ENCODE measurements at regions not wholly inside any gene's neighbourhood (a gene's known extent, or its start where the extent isn't known, plus 50 kb on each side); places are given as distances from the start of the nearest gene placed in this dataset.

DNA sequence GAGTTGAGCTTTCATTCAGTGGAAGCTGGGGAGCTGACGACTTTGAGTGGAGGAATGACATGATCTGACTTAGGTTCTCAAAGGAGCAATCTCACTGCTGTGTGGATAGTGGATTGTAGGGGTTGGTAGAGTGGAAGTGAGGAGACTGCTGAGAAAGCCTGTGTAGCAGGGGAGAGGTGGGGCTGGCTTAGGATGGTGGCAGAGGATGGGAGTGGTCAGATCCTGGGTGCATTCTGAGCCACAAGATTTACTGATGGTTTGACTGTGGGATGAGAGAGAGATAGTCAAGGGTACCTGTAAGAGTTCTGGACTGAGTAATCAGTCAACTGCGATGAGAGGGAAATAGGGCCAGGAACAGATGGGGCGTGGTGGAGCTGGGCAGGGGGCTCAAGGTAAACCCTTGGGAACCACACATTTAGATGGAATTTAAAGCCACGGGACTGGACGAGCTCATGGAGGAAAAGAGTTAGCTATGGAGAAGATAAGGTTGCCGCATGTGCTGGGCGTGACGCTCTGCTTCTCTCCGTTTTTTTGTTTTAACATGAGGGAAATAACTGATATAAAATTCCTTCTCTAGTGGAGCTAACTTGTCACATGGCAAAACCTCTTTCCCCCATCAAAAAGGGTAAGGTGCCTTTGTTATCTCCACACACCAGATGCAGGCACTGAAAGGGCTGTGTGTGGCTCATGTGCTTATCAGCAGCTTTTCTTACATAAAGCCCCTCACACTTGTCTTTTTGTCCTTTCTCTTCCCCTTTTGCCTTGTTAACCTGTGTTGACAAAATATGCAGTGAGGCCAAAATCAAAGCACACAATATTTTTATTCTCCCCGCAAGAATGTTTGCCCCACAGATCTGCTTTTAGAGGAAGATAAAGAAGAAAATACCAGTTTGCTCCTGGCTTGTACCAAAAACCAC lies 379.8 kb downstream of the TSN start:
- DNase-seq = no peak

DNA sequence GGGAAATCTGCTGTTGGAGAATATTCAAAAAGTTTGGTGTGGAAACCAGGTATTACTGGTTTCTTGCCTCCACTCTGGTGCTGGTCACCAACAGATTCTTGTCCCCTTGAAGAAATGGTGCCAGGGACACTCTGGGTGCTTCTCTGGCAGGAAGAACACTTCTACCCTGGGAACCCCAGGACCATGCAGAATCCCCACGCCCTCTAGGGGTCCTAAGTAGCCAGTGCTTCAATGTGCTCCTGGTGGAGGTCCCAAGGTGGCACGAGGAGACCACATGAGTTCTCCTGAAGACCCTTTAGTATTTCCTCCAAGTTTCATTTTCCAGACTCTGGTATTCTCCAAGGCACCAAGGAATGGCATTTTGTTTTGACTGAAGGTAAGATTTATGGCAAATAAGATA lies 380.6 kb downstream of the TSN start:
- no peak for DNase-seq

DNA sequence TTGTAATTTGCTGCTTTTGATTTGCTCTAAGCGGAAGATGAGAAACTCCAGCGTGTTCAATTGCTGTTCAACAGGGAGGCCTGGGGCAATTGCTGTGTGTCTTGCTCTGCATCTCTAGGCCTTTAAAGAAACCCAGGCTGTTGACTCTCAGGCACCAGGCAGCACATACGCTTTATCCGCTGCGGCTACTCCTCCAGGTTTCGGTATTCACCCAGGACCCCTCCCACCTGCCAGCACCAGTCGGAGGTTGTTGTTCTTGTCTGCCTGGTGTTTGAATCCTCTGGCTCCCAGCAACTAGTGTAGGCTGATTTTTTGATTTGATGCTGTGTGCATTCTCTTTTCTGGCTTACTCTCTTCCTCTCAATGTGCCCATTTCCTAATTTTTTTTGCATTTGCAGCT lies 383.1 kb downstream of the TSN start:
- no peak for DNase-seq

DNA sequence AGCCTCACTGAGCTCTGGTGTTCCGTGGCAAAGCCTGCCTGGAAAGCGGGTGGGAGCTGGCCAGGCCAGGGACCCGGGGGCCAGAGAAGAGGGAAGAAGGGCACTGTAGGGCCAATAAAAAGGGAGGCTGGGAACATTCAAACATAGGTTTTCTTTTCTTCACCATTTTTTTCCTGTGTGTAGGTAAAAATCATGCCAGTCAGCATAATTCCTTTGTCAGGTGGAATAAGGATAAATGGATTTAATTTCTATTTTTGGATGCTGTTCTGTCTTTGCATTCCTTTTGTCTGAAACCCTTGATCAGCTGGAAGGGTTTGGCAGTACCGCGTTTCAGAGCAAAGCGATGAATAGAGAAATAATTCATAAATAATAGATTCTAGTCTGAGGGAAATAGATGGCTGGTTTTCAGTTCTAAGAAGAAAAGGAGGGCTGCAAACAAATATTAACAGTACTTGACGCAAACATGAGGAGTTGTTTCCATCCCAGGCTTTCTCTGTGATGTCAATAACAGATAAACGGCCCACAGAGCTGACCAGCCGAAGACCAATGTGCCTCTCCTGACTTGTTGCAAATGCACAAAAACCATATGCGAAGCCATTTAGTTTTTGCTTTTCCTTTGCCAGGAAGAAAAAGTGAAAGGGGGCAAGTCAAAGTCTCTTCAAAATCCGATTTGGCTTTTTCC lies 384.4 kb downstream of the TSN start:
- no peak for DNase-seq

DNA sequence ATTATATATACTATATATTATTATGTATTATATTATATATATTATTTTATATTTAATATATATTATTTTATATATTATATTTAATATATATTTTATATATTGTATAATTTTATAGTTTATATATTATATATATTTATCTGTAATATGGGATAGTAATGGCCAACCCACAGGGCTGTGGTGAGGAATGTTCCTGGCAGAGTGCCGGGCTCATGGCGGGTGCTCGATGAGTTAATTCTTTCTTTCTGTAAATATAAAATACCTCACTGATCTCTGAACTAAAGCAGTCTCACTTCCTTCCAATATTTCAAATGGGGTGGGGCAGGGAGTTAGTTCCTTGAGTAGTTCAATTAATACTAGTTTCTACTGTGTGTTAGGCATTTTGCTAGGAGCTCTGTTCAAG lies 389.4 kb downstream of the TSN start:
- no peak for DNase-seq

DNA sequence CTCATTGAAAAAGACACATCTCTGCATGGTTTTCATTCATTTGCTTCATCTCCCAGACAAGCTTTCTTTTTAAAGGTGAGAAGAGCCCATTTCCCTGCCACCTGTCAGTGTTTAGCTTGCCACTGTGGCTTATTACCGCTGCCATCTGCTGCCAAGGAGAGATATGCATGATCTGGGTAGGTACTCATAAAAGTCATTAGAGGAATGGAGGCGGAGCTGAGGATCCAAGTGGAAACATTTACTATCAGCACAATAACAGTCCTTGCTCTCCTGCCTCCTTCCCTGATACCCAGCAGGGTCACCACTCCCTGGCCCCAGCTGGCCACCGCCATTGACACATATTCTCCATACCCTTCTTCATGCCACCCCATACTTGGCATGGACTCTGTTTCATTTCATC lies 390.4 kb downstream of the TSN start:
- DNase-seq = no peak

DNA sequence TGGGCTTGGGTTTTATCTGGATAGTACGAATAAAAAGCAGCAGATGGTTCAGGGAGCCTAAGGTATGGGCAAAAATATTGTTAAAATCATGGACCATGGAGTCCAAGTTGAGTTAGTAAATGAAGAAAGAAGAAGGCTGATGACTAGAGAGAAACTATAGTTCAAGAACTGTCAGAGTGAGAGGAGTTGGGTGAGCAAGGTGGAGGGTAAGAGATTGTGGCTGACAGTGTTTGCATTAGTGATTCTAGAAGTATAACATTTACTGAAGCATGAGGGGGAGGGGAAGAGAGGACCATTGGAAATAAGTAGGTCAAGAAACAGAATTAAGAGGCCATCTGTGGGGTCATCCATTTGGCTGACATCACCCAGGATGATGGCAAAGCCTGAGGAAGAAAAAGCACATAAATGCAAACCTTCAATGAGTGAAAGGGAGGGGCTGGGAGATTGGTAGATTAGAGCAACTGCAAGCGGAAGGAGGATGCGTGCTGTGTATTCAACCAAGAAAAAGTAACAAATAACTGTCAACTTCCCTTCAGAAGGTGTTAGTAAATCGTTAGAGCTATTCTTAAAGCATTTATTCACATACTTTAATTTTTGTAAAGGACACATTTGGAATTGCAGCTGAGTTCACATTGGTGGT lies 392.8 kb downstream of the TSN start:
- DNase-seq = no peak

DNA sequence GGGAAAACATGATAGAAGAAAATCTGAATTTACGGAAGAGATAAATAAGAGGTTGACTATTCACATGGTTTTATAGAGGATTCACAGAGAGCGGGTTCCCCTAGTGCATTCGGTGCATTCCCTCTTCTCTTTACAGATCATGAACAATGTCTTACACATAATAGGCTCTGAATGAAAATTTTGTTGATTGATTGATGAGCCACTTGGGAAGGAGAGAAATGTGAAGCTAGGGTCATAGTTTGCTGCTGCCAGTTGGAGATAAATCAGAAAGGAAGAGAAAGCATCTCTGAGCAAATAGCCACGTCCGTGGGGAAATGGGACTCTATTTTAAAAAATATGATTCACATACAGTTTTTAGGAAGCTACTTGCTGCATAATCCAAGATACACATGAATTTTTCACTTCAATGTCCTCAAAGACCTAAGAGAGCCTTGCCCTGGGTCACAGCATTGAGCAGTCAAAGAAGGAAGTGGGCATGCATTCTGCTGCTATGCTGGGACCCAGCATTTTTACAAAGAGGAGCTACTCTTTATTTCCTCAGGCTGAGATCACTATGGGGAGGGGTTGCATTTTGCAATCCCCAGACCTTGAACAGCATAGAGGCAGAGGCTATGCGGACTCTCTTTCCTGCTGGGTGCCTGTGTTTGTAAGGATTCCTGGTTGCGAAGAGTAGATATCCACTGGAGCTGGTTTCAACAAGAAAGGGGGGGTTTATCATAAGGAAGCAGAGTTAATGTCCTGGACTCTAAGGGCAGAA lies 395.3 kb downstream of the TSN start:
- no peak for DNase-seq

DNA sequence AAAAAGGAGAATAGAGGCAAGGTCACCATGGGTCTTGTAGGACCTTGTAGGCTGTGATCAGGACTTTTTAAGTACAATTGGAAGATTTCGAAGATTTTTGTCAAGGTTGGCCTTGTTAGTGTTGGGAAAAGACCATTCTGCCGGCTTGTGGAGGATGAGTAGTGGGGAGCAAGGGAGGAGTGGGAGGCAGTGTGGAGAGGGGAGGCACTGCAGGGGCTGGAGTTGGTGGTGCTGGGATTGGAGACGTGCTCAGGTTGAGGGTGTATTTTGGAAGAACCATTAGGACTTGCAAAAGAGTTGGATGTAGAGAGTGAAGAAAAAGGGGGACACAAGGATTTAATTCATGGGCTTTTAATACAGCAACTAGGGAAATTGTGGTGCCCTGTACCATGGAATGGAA lies 397.1 kb downstream of the TSN start:
- no peak for DNase-seq

DNA sequence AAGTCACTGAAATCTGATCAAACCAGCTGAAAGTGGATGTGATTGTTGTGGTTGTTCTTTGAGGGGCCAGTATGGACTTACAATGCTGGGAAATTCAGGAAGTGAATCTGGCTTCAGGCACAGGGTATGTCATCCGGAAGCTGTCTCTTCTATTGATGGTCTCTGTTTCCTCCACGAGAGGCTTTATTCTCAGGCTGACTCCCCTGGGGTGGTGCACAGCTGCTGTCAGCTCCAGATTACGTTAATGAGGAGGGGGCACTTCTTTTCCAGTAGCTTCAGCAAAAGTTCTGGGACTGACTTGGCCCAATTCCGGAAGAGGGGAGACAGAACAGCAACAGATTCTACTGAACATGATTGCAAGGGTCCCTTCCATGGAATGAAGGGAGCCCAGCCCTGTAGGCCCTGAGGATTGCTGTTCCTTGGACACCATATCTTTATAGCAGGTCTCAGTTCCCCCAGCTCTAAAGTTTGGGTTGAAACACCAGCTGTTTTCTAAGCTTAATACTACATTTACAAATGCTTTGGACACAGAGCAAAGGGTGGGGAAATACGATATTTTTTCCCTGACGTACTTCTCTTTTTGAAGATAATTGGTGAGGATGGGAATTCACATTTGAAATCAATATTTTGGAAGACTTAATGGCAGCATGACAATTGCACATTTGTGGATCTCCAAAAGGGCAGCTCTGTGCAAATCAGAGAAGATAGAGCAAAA lies 400.9 kb downstream of the TSN start:
- DNase-seq = no peak

DNA sequence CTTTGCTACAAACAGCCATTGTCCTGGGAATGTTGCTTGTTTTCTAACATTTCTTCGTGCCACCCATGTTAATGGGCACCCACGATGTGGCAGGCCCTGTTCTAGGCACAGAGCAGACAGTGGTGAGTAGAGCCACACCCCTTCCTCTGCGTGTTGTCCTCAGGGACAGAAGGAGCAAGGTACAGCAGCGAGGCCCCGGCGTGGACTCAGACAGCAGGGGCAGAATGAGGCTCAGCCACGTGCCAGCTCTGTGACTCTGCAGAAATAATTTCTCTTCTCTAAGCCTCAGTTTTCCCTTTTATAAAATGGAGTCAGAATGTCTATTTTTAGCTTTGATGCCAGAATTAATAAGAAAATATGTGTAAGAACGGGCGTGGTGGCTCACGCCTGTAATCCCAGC lies 401.7 kb downstream of the TSN start:
- DNase-seq = no peak

DNA sequence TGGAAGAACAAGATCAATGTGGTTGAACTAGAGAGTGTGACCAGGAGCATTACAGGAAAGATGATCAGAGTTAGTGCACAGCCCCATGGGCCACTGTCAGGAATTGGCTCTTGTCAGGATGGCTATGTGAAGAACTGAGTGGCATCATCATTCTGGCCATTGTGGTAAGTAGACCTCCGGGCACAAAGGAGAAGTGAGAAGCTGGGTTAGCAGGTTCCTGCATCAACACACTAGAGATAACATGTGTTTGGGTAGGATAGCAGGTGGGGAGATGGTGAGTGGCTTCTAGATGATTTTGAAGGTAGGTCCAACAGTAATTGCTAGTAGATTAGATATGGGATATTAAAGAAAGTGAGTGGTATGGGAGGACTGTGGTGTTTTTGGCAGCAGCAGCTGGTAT lies 408.2 kb downstream of the TSN start:
- DNase-seq = no peak

DNA sequence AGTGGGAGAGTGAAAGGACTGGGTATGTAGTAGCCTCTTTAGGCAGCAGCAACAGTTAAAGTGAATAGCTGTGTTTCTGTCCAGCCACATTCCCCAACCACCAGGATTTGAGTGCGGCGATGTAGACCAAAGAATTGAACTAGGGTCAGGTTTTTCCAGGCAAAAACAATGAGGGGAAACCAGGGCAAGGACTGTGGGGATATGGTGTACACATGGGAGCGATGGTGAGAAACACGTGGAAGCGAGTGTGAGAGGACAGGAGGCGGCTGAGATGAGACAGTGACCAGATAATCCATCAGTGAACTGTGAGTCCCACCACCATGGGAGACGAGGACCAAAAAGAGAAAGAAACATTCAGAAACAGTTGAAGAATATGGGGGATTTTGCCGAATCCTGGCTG lies 409.5 kb downstream of the TSN start:
- DNase-seq = no peak

DNA sequence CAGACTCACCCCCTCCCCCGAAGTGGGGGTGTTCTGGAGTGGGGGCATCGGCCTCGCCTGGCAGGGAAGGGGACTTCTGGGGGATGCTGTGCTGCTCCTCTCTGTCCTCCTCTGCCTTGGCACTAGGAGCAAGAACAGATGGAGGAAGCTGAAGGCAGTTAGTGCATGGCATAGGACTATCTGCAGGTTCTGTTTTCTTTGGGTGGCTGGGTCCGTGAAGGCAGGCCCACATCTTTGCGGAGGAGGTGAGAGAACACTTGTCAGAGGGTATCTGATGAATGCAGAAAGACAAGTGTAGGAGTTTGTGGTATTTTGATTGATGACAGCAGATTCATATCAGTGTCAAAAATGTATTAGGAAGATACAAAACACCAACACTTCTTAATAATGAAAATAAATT lies 411.4 kb downstream of the TSN start:
- no peak for DNase-seq

DNA sequence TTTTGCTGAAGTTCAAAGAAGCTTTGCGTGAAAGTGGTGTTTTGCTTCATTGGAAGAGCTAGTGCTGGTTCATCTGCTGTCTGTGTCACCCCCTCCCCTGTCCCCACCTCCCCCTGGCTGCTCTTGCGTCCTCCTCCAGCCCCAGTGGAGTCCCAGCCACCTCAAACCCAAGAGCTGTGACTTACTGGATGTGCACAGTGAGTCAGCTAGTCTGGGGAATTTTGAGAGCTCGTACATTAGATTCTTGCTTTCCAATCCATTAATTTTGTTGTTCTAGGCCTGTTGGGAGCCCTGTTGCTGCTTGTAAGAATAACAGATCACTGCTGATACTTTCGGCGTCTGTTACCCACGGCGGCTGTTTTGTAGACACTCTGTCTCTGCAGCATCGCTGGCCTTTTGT lies 412.1 kb downstream of the TSN start:
- DNase-seq = no peak

DNA sequence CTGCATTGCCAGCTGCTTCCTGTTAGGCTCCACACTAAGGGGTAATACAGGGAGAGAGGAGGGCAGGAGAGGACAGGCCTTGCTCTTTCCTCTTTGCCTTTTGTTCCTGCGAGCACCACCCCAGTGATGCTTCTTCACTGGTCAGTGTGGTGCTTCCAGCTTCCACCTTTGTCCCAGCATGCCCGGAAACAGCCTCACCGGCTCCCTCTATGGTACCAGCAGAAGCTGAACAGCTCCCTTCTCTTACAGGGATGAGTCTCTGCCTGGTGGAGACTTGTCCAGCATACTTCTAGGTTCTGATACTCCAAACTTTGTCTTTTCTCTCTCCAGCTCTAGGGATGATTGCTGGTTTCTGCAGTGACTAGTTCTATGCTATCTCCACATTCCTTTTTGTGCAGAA lies 413.3 kb downstream of the TSN start:
- DNase-seq = no peak

DNA sequence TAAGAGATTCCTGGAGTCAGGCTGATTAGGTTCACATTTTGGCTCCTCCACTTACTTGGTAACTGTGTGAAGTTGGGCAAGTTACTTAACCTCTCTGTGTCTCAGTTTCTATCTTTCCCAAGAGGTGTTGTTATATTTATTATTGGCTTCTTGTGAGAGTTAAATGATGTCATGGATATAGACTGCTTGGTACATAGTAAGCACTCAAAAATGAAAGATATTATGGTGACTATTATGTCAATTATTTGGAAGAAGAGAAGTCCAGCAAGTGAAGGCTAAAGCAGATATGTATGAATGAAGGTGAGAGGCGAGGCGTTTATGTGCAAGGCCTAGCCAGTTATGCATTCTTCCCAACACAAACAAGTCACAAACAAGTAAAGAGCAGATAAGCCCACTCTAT lies 417.4 kb downstream of the TSN start:
- no peak for DNase-seq

DNA sequence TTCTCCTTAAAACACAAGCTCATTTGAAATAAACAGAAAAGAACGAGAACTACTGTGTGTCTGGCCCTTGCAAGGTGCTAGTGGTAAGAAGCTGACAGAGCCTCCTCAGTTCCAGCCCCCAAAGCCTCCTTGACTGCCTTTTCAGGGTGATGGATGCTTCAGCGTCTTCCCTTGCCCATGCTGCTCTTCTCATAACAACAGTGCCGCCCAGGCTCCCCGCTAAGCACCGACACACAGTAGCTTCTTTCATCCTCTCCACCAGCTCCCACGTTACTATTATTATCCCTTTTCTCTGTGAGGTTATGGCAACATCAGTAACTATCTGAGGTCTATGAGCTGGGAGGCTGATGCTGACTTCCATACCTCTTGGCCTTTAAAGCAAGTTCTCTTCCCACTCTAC lies 418.6 kb downstream of the TSN start:
- no peak for DNase-seq

DNA sequence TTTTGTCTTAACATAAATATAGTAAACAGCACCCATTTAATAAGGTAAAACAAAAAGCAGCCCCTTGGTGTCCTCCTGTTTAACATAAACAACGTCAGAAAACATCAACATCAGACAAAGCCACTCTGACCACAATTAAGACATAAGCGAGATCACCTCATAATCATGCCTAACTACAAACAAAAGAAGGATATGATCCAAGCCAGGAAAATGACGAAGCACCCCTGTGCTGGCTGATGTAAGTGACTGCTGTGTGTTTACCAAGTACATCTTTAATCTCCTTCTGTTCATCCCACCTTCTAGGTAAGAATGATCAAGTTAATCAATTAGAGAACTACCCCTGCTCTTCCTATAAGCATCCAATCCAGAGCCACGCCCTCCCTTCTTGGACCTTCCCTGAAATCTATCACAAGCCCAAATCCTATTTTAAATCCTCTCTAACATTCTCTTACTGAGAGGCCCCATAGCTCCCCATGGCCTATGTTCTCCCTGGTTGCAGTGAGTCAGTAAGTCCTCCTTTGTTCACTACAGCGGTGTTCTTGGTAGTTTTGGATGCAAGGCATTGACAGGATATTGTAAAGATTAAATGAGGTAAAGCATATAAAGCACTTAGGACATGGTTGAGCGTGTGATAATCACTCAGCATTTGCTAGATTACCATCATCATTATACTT lies 424.2 kb downstream of the TSN start:
- no peak for DNase-seq

DNA sequence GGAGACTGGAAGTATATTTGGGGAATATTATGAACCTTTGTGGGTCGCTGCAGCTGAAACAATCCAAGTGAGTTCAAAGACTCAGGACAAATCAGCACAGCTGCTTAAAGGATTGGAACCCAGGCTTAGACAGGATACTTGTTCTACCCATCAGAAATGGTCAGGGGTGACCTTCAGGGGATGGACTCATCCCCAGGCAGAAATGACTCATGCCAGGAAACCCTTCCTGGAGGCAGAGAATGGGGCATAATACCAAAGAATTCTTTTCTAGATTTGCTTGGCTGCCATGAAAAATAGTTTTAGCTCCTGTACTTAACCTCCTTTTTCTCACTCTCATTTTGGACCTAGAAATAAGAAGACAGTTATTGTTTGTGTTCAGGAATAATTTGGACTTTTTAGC lies 425.5 kb downstream of the TSN start:
- no peak for DNase-seq

DNA sequence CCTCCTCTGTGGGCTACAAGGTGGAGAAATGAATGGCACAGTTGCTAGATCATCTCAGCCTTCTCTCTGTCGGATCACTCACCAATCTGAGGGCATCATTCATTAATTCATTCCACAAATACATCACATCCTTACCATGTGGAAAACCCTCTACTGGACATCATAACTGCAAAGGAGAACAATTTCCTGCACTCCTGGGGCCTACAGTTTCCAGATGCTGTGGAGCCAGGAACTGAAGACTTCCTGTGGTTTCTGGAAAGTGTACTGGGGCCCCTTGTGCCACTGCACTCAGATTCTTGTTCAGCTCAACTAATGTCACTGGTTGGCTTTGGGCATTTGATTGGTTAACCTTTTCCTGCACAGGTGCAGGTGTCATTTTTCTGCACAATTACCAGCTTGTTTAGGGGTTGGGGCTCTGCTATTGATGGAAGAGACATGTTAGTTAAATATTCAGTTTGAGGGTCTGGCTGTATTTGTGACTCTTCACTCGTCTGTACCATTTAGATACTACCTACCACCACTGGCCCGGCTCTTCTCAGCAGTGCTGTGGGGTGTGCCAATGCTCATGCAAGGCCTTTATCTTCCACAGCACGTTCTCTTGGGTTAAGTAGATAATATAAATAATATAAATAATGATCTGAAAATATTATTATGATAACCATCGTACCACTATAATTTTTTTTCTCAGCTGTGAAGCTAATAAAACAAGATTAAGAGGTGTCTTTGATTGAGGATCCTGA lies 427.3 kb downstream of the TSN start:
- no peak for DNase-seq
